ENCODE measurements at regions not wholly inside any gene's neighbourhood (a gene's known extent, or its start where the extent isn't known, plus 50 kb on each side); places are given as distances from the start of the nearest gene placed in this dataset.

- no peak for TF ChIP-seq CTCF (IDR thresholded peaks at IDR 0.05; ENCODE audit: low read depth, low read length)
- TF ChIP-seq EZH2phosphoT487 (IDR thresholded peaks at IDR 0.05; ENCODE audit: low read depth) = no peak
Measured at GRCh38 chr15:62770111-62770660, 272.4 kb upstream of the TPM1 start.

Measured in OCI-LY3 (cell line).